Hematopoietic multipotent progenitor cell treated with erythropoietin and hydrocortisone succinate and interleukin-3 and kit ligand, for 17 days (in vitro differentiated cells): ENCODE measurements at regions not wholly inside any gene's neighbourhood (a gene's known extent, or its start where the extent isn't known, plus 50 kb on each side); places are given as distances from the start of the nearest gene placed in this dataset.

ENCODE experiments used
- DNase-seq: peaks from one replicate; pipeline ENCODE4 v3.0.0-alpha.2; 2015; ENCODE audit warnings: low spot score

- DNase-seq = no peak
Observed at GRCh38 chr6:163651426-163651825, 236.9 kb downstream of the QKI start.

- no peak for DNase-seq
Observed at GRCh38 chr6:163648868-163649267, 234.3 kb downstream of the QKI start.

GRCh38 chr6:163647624-163648023, 233.1 kb downstream of the QKI start:
- DNase-seq = no peak

- DNase-seq = no peak
Observed at GRCh38 chr6:163646866-163647265, 232.3 kb downstream of the QKI start.

GRCh38 chr6:163646133-163646532, 231.6 kb downstream of the QKI start:
- no peak for DNase-seq

GRCh38 chr6:163645560-163645959, 231.0 kb downstream of the QKI start:
- no peak for DNase-seq

- DNase-seq = no peak
Observed at GRCh38 chr6:163643866-163644265, 229.3 kb downstream of the QKI start.

- DNase-seq = no peak
Observed at GRCh38 chr6:163641706-163642105, 227.2 kb downstream of the QKI start.

- DNase-seq = no peak
Observed at GRCh38 chr6:163640641-163641040, 226.1 kb downstream of the QKI start.

- DNase-seq = no peak
Observed at GRCh38 chr6:163637524-163637923, 223.0 kb downstream of the QKI start.

- DNase-seq = no peak
Observed at GRCh38 chr6:163635731-163636364, 221.3 kb downstream of the QKI start.

- DNase-seq = no peak
Observed at GRCh38 chr6:163635315-163635714, 220.8 kb downstream of the QKI start.

GRCh38 chr6:163634211-163635171, 220.0 kb downstream of the QKI start:
- no peak for DNase-seq

GRCh38 chr6:163630991-163631390, 216.5 kb downstream of the QKI start:
- no peak for DNase-seq

GRCh38 chr6:163630572-163630971, 216.1 kb downstream of the QKI start:
- DNase-seq = no peak

- DNase-seq = no peak
Observed at GRCh38 chr6:163630096-163630495, 215.6 kb downstream of the QKI start.
